Hepatocyte (in vitro differentiated cells): ENCODE measurements at regions not wholly inside any gene's neighbourhood (a gene's known extent, or its start where the extent isn't known, plus 50 kb on each side); places are given as distances from the start of the nearest gene placed in this dataset.

Source experiments
- DNase-seq: peaks from one replicate; pipeline ENCODE4 v3.0.0-alpha.2; 2016; ENCODE audit warnings: low spot score
- H2AFZ ChIP-seq: fragments of 200-600 bp; sonication (generic); 2 replicates; pipeline ENCODE4 v1.6.0; 2016; ENCODE audit warnings: antibody characterized with exemption, mild to moderate bottlenecking
- H3K27ac ChIP-seq: fragments of 200-600 bp; sonication (generic); 2 replicates; pipeline ENCODE4 v1.5.1; 2016; ENCODE audit warnings: mild to moderate bottlenecking
- H3K27me3 ChIP-seq: fragments of 200-600 bp; sonication (generic); 2 replicates; pipeline ENCODE4 v1.6.1; 2016
- H3K36me3 ChIP-seq: fragments of 200-600 bp; sonication (generic); replicated peaks from 2 replicates; pipeline ENCODE4 v1.5.1; 2016; ENCODE audit warnings: low read depth; ENCODE audit not compliant: insufficient read depth
- H3K4me1 ChIP-seq: fragments of 200-600 bp; sonication (generic); 2 replicates; pipeline ENCODE4 v1.5.1; 2016; ENCODE audit warnings: mild to moderate bottlenecking, moderate library complexity; ENCODE audit not compliant: insufficient read depth
- H3K4me2 ChIP-seq: fragments of 200-600 bp; sonication (generic); 2 replicates; pipeline ENCODE4 v1.6.0; 2016
- H3K4me3 ChIP-seq: fragments of 200-600 bp; sonication (generic); 2 replicates; pipeline ENCODE4 v1.5.1; 2016; ENCODE audit warnings: mild to moderate bottlenecking
- H3K79me2 ChIP-seq: fragments of 200-600 bp; sonication (generic); 2 replicates; pipeline ENCODE4 v1.6.0; 2017; ENCODE audit warnings: mild to moderate bottlenecking
- H3K9me2 ChIP-seq: fragments of 200-600 bp; sonication (generic); replicated peaks from 2 replicates; pipeline ENCODE4 v1.6.0; 2017; ENCODE audit warnings: mild to moderate bottlenecking; ENCODE audit not compliant: insufficient read depth
- H3K9me3 ChIP-seq: fragments of 200-600 bp; sonication (generic); 2 replicates; pipeline ENCODE4 v1.5.1; 2016; ENCODE audit warnings: low read depth, mild to moderate bottlenecking
- H4K20me1 ChIP-seq: fragments of 200-600 bp; sonication (generic); 2 replicates; pipeline ENCODE4 v1.6.0; 2016; ENCODE audit warnings: mild to moderate bottlenecking; ENCODE audit not compliant: insufficient read depth, poor library complexity, severe bottlenecking
- CTCF ChIP-seq: fragments of 200-600 bp; sonication (generic); IDR thresholded peaks from 2 replicates; pipeline ENCODE4 v1.5.1; 2016; ENCODE audit warnings: antibody characterized with exemption, mild to moderate bottlenecking; ENCODE audit not compliant: poor library complexity
- EZH2 ChIP-seq: fragments of 200-600 bp; sonication (generic); IDR thresholded peaks from 2 replicates; pipeline ENCODE4 v1.6.1; 2016; ENCODE audit warnings: antibody characterized with exemption, mild to moderate bottlenecking, borderline replicate concordance
- EZH2phosphoT487 ChIP-seq: fragments of 200-600 bp; sonication (generic); IDR thresholded peaks from one replicate; pipeline ENCODE4 v1.6.1; 2018; ENCODE audit warnings: antibody characterized with exemption, mild to moderate bottlenecking, low read depth, moderate library complexity; ENCODE audit not compliant: unreplicated experiment, severe bottlenecking
- WGBS: methylation state at CpG from one replicate; pipeline ENCODE4 v1.1.6; 2016; ENCODE audit warnings: low lambda C conversion rate; ENCODE audit errors: missing lambda C conversion rate; 5-methylcytosine and 5-hydroxymethylcytosine counted together

- Histone ChIP-seq H3K9me2 (no peaks in the 10 kb centered on the region), H3K9me3 (no peaks in the 10 kb centered on the region), H3K4me2 (no peak overlapping the region), H3K27me3 (no peaks in the 10 kb centered on the region), H4K20me1 (no peaks in the 10 kb centered on the region), H3K36me3 (no peaks in the 10 kb centered on the region), H3K4me1 (no peaks in the 10 kb centered on the region), H3K27ac (no peak overlapping the region), H3K79me2 (no peaks in the 10 kb centered on the region), H3K4me3 (no peak overlapping the region), H2AFZ (no peak overlapping the region)
- WGBS = 94% methylated on average over 20 of the region's 20 CpGs
- TF ChIP-seq CTCF (no peak), EZH2 (no peak), EZH2phosphoT487 (no peak)
- no peak for DNase-seq
Observed at GRCh38 chr14:101028971-101029667, 125.6 kb upstream of the RTL1 start.

GRCh38 chr14:101029668-101030290 is 126.3 kb upstream of the RTL1 start:
- H3K27me3 ChIP-seq = no peaks in the 10 kb centered on the region
- no peaks in the 10 kb centered on the region for H3K9me3 ChIP-seq
- no peaks in the 10 kb centered on the region for H3K9me2 ChIP-seq
- H2AFZ ChIP-seq = no peak overlapping the region
- no peak for TF ChIP-seq EZH2phosphoT487
- TF ChIP-seq CTCF = no peak
- no peak for TF ChIP-seq EZH2
- no peak overlapping the region for H3K27ac ChIP-seq
- no peak overlapping the region for H3K4me2 ChIP-seq
- no peak for DNase-seq
- H3K79me2 ChIP-seq = no peaks in the 10 kb centered on the region
- no peak overlapping the region for H3K4me3 ChIP-seq
- WGBS = 93% methylated on average over 25 of the region's 25 CpGs
- H3K4me1 ChIP-seq = no peaks in the 10 kb centered on the region
- no peaks in the 10 kb centered on the region for H4K20me1 ChIP-seq
- H3K36me3 ChIP-seq = no peaks in the 10 kb centered on the region

DNA sequence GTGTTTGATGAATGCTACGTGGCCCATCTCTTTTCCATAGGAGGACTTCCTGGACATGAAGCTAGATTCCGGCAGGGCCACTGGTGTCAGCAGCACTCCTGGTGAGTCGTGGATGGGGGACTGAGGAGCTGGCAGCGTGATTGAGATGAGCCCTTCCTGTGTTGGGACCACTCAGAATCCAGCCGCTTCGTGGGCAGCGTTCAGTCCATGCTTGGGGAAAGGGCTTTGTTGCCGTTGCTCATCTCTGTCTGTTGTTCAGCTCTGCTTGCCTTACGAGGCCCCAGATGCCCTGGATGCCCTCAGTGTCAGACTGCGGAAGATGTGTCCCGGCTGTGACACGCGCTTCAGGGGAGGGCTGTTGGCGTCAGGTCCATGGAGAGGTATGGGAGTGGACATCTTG is 127.1 kb upstream of the RTL1 start:
- Histone ChIP-seq H3K4me2 (no peak overlapping the region), H2AFZ (no peak overlapping the region), H3K9me3 (no peaks in the 10 kb centered on the region), H3K4me1 (no peaks in the 10 kb centered on the region), H3K36me3 (no peaks in the 10 kb centered on the region), H3K27ac (no peak overlapping the region), H3K79me2 (no peaks in the 10 kb centered on the region), H3K27me3 (no peaks in the 10 kb centered on the region), H3K4me3 (no peak overlapping the region), H4K20me1 (no peaks in the 10 kb centered on the region), H3K9me2 (no peaks in the 10 kb centered on the region)
- TF ChIP-seq CTCF (no peak), EZH2phosphoT487 (no peak), EZH2 (no peak)
- DNase-seq = no peak
- 96% methylated on average over 14 of the region's 14 CpGs for WGBS
